NCI-H524 treated with DMSO at 0.1 percent for 48 hours (cell line): ENCODE measurements at regions not wholly inside any gene's neighbourhood (a gene's known extent, or its start where the extent isn't known, plus 50 kb on each side); places are given as distances from the start of the nearest gene placed in this dataset.

Experiments
- DNase-seq: peaks from one replicate; lab custom pipeline; 2025; lab: John Stamatoyannopoulos, UW

DNA sequence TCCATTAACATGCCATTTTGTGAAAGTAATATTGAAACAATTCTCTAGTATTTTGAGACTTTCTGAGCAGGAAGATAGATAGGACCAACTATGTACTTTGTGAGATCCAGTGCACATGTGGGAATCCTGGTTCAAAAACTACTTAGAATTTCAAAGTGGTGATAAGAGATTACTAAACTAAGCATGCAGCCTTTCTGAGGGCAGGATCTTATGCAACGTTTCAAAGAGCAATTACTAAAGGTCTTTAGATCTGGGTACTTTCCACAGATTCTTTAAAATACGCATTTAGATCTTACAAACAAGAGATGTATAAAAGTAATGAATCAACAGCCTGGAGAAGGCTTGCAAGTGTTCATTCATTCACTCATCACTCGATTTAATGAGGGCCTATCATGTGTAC, 124.4 kb upstream of the TRIB2 start:
- no peak for DNase-seq

DNA sequence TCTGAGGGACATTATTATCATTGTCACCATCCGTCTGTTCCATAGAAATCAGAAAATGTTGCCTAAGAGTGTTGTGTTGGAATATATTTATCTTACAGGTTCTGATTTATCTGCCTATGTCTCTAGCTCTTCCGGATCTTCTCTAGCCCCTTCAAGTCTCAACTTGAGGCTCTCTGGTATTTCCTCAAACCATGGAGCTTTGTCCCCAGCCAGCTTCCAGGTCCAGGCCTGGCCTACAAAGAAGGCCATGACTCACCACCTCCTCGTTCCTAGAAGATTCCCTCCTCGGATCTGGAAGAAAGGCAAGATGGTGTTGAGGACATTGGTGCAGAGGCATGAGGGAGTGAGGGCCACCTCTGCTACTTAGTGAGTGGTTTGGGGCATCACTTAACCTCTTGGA, 122.1 kb upstream of the TRIB2 start:
- no peak for DNase-seq

DNA sequence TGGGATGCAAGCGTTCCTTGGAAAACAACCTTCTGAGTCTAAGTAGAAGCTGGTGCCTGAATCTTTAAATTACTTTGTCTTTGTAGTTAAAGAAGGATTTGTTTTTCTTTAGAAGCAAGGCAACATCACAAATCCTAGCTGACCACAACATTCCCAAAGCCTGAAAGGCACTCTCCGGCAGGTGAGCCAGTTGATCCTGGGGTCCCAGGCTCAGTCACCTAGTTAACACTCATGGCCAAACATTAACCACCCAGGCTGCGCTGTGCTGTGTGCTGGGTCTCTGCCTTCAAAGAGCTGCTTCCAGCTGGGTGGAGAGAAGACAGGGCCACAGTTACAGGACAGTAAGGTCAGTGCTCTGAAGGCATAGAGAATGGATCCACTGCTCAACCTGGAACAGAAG, 120.0 kb upstream of the TRIB2 start:
- DNase-seq: no peak

DNA sequence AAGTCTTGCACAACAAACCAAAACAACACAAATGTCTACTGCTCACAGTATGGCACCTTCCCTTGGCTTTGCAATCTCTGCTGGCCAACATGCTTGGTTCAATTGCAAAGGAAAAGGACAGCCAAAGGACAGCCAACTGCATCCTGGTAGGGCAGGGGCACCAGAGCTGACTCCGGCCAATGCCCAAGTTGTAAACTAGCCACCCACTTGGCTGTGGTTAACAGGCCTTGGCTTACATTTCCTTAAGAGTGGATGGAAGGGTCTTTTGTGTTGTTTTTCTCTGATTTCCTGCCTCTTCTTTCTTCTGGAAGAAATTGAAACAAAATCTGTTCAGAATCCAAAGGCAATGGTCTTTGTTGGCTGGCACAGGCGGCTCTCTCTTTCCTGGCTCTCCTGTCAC, 119.1 kb upstream of the TRIB2 start:
- no peak for DNase-seq

DNA sequence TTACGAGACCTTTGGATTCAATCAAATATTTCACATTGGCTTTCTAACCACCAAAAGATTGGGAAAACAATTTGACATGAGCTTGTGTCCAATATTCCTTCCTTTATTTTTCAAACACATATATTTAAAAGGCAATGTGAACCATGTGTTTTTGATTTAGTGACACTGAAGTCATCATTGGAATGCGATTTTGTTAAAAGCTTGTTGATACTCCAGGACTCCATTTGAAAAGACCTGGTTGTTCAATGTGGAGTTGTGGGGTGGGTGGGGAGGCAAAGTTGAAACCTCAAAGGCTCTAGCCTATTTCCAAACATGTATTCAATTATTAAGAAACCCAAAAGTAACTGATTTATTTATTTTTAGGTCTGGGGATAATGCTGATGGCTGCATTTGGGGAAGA, 114.1 kb upstream of the TRIB2 start:
- no peak for DNase-seq

DNA sequence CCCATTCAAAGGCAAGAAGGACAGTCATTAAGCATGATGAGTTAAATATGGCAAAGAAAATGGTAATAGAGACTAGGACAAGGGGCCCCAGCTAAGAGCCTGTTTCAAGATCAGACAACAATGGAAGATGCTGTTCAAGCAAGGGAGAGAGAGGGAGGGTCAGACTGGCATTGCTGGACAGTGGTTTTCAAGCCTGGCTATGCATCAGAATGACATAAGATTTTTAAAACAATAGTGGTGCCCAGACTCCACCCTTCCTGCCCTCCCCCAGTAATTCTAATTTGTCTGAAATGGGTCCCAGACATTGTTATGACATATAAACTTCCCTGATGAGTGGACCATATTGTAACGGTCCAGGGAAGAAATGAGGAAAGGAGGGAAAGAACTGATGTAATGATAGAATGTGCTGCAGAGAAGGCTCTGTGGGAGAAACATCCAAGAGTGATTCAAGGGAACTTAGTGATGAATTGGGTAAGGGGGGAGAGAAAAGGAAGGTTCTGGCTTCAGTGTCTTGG, 112.9 kb upstream of the TRIB2 start:
- no peak for DNase-seq

DNA sequence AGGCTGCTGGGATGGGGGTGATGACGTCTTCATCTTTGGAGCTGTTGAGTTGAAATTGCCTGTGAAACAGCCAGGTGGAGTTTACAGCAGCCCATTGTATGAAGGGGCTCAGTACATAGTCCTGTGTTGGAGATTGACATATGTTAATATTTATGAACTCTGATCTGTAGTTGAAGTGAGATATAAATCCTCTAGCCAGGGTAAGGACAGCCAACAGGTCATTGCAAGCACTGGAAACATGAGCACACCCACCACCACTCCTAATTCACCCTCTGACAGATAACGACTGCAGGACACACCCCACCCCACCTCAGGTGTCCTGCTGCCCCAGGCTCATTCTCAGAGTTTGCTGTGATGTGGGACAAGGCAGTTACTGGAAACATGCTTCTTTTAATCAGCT, 112.4 kb upstream of the TRIB2 start:
- DNase-seq: no peak

DNA sequence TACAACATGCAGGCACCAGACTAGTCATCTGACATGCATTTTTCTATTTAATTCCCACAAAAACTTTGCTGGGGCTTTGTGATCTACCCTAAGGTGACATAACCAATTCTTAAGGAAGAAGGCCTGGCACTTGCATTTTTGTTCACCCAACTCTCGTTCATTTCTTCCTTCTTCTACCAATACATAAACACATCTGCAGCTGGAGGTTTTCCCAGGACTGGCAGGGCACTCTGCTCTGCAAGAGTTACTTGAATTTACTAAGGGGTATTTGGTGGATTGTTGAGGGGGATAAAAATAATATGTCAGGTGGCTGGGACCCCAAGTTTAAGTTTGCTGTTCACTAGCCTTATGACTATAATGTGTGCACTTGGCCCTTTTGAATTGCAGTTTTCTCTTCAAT, 111.4 kb upstream of the TRIB2 start:
- no peak for DNase-seq

DNA sequence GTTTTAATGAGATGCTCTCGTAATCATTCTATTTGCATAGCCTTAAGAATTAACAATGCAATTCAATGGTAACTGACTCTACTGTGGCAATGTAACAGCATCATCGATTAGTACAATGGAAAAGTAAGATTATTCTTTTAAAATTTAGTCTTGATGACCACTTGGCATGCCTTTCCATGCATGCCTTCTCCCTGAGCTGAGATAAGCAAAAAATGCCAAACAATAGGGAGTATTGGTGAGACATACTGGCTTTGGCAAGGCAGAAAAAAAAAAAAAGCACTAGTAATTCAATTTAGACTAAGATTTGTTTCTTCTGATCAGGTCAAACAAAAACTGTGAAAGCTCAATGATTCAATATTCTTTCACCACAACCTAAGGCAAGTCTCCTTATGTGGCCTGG, 110.8 kb upstream of the TRIB2 start:
- DNase-seq: no peak

DNA sequence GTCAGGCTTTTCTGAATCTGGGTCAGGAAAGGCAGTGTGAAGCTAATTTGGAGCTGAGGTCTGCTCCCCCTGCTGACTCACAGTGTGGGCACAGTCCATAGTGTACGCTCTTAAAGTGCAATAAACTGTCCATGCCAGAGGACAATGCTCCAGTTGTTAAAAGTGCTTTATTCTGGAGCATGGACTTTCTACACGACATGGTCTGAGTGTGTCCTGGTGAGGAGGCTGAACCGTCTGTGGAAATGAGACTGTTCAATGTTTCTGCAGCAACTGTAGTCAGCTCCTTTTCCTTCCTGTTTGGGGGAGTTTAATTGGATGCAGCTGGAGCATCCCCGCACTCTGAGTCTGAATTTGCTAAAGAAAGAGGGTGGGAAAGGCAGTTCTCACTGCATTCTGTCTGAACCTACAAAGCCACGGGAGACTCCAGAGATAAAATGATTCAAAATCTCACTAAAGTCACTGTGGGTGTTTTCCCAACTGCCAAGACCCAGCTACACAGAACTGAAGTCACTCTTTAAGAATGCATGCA, 110.2 kb upstream of the TRIB2 start:
- no peak for DNase-seq

DNA sequence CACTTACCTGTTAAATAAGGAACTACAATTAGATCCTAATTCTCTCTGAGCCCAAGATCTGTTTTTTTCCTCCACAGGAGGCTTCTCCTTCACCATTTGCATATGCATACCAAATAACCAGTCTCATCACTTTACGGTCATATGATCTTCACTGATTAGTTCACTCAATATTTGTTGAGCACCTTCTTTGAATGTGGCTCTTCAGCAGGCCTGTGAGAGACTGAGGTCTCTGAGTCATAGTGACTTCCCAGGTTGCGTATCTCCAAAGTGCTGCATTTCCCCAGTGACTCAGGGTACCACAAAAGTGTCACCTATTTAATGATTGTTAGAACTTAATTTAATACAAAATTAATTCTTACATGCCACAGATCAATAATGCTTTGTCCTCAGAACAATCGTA, 108.8 kb upstream of the TRIB2 start:
- no peak for DNase-seq

DNA sequence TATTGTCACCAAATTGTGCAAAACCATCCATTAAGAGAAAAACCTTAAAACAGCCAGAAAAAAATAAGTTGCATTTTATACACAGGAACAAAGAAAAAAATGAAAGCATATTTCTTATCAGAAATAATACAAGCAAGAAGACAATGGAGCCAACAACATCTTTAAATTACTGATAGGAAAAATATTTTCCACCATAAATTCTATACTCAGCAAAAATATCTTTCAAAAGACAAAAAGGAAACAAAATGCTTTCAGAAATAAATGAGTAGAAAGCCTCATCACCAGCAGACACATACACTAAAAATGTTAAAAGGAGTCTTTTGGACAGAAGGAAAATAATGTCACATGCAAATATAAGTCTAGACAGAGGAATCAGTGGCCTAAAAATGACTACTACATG, 106.4 kb upstream of the TRIB2 start:
- no peak for DNase-seq

DNA sequence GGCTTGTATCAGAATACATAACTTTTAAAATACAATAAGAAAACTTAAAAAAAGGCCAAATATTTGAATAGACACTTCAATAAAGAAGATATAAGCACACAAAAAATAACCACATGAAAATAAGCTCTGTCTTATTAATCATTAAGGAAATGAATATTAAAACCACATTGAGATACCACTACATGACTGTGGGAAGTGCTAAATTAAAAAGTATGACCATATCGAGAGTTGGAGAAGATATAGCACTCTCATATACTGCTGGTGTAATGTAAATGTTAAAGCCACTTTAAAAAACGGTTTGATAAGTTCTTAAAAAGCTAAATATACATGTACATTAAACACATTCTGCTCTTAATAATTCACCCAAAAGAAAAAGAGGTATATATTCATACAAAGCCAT, 104.6 kb upstream of the TRIB2 start:
- no peak for DNase-seq

DNA sequence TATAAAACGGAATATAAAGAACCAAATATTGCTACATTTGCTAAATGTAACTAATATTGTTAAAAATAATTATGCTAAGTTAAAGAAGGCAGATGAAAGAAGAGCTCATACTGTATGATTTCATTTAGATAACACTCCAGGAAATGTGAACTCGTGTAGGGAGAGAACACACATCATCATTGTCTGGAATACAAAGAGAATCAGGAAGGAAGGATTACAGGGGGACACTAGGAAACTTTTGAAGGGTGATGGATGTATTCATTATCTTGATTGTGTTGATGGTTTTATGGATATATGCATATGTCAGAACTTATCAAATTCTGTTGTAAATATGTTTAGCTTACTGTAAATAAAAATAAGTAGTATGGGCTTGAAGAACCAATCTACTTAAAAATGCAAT, 104.1 kb upstream of the TRIB2 start:
- no peak for DNase-seq

DNA sequence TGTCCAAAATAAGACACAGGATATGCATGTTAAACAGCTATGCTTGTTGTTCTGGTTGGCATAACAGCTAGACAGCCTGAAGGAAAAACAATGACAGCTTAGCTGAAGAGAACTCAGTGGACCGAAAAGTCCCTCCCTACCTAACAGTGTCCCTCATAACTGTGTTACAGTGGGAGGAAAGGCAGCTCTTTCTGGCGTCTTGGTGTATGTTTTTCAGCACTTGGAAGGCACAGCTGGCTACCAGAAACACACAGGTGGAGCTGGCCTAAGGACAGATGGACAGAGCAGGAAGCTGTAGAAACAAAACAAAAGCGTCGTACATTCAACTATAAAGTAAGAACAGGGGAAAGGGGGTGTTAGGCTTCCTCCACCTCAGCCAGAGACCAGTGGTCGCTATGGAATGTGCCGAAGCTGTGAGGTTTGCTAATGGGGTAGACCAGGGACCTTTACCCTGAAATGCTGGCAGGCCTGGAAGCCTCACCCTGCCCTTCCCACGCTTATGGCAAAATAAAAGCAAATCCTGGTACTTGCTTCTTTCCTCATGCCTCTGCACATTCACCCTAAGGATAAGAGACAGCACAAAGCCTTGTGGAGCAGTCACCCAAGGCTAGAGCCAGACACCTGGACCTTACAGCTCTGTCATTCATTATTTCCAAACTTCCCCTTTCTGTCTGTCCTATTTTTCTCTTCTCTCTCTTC, 103.5 kb upstream of the TRIB2 start:
- DNase-seq: no peak

DNA sequence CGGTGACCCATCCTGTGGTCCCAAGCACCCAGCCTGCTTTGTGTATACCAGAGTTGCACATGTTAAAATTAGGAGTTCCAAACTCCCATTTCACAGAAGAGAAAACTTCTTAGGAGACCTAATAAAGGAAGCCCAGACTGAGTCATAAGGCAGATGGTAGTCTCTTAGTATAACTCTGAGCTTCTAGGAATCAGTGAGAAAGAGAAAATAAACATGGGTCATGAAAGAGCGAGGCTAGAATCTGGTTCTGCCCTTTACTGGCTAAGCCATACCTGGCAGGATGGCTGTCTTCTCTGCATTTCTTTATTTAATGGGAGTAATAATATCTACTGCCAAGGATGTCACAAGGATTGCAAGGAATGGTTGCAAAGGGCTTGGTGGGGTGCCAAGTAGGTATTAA, 101.2 kb upstream of the TRIB2 start:
- DNase-seq: no peak

DNA sequence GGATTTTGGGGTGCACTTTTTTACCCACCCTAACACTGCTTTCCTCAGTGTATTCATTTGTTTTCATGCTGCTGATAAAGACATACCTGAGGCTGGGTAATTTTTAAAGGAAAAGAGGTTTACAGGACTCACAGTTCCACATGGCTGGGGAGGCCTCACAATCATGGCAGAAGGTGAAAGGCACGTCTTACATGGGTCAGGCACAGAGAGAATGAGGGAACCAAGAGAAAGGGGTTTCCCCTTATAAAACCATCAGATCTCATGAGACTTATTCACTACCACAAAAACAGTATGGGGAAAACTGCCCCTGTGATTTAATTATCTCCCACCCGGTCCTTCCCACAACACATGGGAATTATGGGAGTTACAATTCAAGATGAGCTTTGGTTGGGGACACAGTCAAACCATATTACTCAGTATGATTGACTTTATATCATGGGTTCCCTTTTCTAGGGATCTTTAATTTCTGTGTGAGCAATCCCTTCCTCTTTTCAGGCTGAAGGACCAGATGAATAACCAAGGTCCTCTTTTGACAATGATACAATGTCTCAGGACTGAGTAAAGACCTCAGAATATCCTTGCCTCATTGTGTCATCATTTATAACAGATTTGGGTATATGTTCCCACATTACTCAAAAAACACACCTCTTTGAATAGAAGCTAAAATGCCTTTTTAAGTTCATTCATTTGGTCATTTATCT, 100.1 kb upstream of the TRIB2 start:
- DNase-seq: no peak

DNA sequence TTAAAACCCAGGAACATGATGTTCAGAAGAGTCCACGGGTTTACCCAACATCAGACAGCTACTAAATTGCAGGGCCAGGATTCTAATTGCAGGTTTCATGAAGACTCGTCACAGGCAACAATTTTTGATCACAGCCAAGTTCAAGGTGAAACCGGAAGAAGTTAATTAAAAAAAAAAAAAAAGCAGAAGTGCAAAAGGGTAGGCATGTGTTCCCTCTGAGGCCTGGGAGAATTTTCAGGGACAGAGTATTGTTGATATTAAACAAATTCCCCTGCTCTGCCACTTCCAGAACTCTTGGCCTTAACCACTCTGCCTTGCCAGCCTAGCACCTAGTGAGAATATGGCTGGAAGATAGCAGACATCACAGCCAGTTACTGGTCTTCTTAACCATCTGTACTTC, 99.4 kb upstream of the TRIB2 start:
- no peak for DNase-seq

DNA sequence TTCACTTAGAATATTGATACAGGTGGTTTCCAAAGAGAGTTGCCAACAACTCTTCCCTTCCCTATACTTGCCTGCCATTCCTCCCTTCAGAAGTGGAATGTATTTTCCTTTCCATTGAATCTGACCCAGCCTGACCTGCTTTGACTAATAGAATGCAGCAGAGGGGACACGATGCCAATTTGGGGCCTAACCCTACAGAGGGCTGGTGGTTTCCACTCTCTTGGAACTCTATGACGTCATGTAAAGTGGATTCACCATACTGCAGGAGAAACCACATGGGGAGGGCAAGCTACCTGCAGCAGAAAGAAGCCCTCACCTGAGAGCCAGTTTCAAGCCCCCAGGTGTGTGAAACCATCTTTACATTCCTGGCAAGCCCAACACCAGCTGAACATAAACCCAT, 98.9 kb upstream of the TRIB2 start:
- no peak for DNase-seq

DNA sequence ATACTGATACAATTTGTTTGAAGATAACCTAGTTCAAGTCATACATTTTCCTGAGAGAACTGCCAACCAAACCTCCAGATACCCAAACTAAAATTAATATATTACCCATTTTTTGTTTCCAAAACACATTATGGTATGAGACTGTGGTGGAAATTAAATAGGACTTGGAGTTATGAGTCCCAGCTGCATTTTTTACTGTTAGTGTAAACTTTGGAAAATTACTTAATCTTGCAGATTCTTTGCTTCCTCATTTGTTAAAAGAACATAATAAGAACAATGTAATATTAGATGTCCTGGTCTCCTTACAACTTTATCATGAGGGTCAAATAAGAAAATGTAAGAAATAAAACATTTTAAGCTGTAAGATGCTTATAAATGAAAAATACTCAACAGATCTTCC, 98.2 kb upstream of the TRIB2 start:
- no peak for DNase-seq

DNA sequence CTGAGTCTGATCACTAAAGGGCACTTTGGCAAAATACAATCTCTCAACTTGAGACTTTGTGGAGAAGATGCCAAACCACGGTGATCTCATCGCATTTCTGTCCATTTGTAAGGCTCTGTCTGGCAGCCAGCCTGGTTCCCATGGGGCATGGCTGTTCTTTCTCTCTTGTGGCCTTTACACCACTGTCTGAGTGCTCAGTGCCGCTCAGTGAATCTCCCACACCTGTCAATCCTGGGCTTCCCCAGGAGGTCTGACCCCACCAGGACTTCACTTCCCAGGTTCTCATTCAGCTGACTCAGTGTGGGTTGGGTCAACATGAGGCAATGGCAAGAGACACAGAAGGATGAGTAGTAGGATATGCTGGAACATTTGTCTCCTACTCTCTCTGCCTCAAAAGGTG, 96.8 kb upstream of the TRIB2 start:
- DNase-seq: no peak

DNA sequence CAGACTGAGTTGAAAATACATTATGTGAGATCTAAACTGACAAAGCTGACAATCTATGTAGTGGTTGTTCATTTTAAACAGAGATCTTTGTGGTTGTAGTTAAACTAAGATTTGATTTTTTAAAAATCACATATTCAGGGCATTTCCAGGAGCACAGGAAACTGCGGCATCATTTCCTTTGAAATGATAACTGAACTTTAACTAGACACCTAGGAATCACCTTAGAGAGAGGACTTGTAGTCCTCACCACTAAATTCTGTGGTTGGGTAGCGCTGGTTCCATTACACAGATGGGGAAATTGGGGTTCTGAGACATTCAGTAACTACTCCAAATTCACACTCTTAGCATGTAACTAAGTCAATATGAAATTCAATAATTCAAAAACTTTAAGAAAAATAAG, 96.0 kb upstream of the TRIB2 start:
- DNase-seq: no peak

DNA sequence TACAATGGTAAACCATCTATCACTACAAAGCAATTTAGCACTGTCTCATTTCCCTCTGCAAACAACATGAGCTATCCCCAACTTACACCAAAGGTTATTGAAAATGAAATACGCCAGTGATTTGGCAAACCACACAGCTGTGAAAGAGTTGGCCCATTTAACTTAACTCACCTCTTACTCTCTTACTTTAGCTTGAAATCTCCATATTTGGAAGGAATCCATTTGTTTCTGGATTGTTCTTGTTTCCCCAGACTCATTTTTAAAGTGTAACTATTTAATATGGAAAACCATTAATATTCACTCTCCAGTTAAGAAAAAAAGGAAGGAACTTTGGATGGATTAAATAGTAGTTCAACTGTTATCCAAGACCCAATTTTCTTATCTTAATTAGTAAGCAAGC, 93.7 kb upstream of the TRIB2 start:
- no peak for DNase-seq

DNA sequence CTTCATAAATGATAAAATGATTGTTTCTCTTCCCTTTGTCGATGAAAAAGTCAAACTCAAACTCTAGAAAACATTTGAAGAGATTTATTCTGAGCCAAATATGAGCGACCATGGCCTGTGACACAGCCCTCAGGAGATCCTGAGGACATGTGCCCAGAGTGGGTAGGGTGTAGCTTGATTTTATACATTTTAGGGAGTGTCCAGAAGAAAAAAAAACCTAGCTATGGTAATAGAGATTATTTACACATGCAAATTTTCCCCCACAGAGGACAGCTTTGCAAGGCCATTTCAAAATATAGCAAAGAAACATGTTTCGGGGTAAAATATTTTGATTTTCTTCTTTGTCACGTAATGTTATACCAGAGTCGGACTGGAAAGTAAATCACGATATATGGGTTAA, 92.4 kb upstream of the TRIB2 start:
- DNase-seq: no peak
